GM18520 (cell line): ENCODE measurements at regions not wholly inside any gene's neighbourhood (a gene's known extent, or its start where the extent isn't known, plus 50 kb on each side); places are given as distances from the start of the nearest gene placed in this dataset.

Source experiments
- ATAC-seq: cut with Tn5 transposase; IDR thresholded peaks from one replicate; pipeline ENCODE4 v1.9.1; 2021; ENCODE audit not compliant: unreplicated experiment

DNA sequence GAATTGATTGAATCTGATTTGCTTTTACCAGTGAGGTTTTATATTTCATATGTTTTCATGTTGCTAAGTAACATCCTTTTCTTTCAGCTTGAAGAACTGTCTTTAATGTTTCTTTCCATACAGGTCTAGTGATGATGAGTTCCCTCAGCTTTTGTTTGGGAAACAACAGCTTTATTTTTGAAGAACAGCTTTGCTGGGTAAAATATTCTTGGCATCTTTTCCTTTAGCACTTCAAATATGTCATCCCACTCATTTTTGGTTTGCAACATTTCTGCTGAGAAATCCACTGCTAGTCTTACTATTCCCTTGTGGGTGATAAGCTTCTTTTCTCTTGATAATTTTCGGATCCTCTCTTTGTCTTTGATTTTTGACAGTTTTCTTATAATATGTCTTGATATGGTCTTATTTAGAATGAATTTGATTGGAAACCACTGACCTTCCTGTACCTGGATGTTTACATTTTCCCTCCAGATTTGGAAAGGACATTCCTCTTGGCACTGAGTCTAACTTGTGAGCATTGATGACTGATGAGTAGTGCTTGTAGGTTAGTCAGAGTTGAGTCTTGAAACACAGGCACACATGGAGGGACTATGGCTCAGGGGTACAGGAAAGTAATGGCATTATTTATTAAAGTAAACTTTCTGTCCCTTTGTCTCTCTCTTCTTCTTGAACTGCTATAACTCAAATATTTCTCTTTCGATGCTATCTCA is 220.3 kb downstream of the SPATA31D1 start:
- no peak for ATAC-seq

DNA sequence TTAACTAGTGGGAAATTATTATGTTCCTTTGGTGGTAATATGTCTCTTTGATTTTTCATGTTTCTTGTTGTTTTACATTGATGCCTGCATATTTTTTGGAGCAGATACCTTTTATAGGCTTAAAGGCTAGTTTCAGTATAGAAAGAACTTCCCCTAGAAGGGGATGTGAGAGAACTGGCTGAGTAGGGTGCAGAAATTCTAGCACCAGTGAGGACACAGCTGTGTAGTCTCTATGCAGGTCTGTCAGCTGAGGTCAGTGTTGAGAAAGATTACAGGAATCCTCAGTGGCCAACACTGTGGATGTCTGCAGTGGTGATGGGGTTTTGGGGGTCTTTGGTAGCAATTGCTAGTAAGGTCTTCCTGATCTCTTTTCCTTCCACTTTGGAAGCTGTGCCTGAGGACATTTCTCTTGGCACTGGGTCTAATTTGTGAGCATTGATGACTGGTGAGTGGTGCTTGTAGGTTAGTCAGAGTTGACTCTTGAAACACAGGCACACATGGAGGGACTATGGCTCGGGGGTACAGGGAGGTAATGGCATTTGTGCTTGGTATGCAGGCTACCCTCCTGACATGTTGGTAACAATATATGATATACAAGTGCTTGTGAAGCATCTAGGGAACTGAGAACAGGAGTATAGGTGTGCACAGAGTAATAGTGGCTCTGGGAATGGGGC is 221.4 kb downstream of the SPATA31D1 start:
- no peak for ATAC-seq

- no peak for ATAC-seq
Observed at GRCh38 chr9:82212885-82213284, 224.3 kb downstream of the SPATA31D1 start.

DNA sequence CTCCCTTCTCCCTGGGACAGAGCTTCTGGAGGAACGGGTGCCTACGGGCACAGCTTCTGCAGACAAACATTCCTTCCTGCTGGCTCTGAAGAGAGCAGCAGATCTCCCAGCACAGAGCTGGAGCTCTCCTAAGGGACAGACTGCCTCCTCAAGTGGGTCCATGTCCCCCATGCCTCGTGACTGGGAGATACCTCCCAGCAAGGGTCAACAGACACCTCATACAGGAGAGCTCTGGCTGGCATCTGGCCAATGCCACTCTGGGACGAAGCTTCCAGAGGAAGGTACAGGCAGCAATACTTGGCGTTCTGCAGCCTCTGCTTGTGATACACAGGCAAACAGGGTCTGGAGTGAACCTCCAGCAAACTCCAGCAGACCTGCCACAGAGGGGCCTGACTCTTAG is 227.9 kb downstream of the SPATA31D1 start:
- ATAC-seq, result no peak

DNA sequence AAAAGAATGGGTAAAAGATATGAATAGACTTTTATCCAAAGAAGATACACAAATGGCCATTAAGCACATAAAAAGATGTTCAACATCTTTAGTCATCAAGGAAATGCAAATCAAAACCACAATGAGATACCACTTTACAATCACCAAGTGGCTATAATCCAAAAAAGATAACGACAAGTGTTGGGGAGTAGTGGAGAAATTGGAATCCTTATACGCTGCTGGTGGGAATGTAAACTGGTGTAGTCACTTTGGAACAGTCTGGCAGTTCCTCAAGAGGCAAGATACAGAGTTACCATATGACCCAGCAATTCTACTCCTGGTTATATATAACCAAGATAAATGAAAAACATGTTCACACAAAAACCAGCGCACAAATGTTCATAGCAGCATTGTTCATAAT is 234.9 kb downstream of the SPATA31D1 start:
- no peak for ATAC-seq

DNA sequence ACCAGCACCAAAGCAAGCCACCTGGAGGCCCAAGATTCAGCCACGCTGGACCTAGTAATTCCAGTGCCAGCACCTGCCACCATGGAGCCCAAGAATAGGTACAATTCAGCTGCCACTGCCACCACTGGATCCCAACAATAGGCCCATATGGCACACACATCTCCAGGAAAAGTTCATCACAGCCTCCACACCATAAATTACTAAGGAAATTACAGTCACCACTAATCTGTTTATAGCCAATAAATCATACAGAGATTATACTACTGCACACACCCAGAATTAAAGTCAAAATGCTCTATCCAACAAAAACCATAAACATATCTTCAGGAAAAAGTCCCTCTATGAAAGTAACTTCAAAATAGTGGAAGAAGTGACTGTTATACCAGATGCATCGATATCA is 242.8 kb downstream of the SPATA31D1 start:
- ATAC-seq, result no peak

GRCh38 chr9:82234160-82234943 is 245.8 kb downstream of the SPATA31D1 start:
- ATAC-seq, result no peak

DNA sequence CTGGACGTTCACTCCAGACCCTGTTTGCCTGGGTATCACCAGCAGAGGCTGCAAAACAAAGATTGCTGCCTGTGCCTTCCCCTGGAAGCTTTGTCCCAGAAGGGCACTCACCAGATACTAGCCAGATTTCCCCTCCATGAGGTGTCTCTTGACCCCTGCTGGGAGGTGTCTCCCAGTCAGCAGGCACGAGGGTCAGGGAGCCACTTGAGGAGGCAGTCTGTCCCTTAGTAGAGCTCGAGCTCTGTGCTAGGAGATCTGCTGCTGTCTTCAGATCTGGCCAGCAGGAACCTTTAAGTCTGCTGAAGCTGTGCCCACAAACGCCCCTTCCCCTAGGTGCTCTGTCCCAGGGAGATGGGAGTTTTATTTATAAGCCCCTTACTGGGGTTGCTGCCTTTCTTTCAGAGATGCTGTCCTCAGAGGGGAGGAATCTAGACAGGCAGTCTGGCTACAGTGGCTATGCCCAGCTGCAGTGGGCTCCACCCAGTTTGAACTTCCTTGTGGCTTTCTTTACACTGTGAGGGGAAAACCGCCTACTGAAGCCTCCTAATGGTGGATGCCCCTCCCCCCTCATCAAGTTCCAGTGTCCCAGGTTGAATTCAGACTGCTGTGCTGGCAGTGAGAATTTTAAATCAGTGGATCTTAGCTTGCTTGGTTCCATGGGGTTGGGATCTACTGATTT is 253.9 kb downstream of the SPATA31D1 start:
- no peak for ATAC-seq

- no peak for ATAC-seq
Observed at GRCh38 chr9:82247318-82247717, 258.7 kb downstream of the SPATA31D1 start.

GRCh38 chr9:82252116-82252515 is 263.5 kb downstream of the SPATA31D1 start:
- no peak for ATAC-seq

GRCh38 chr9:82254646-82255367 is 266.2 kb downstream of the SPATA31D1 start:
- ATAC-seq, result no peak

GRCh38 chr9:82255481-82256176 is 267.1 kb downstream of the SPATA31D1 start:
- ATAC-seq, result no peak

DNA sequence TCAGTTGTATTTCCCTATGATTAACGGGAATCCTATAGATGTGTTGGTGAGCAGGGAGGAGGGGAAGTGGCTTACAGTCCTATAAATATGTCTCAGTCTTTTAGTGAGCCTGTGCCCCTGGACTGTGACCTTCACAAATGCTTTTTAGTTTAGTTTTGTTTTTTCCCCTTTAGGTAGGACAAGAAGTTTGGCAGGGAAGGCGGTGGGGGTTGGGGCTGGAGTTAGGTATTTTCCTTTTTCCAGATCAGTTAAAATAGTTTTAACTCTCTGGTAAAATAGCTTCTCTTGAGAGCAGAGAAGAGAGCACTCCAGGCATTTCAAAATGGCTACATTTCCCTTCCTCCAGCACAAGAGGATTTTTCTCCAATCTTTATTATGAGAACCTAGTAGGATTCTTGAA is 272.1 kb downstream of the SPATA31D1 start:
- ATAC-seq, result no peak

DNA sequence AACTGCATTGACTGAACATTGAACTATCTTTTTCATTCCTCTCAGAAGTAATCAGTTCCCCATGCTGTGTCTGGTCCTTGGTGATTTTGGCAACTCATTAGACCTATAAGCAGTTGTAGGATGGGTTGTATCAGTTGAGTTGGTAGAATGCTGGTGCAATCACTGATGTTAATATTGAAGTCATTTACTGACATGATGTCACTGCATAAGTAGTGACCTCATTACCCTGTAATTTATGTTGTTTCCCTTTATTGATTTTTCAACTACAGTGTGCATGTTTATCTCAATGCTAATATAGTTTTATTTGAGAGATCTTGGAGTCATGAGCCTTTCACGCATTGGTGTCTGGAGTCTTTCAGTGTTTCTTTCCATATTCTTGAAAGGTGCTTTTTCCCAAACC is 275.0 kb downstream of the SPATA31D1 start:
- ATAC-seq, result no peak

- ATAC-seq, result no peak
Observed at GRCh38 chr9:82271106-82271561, 282.6 kb downstream of the SPATA31D1 start.

GRCh38 chr9:82273121-82273520 is 284.5 kb downstream of the SPATA31D1 start:
- ATAC-seq, result no peak

GRCh38 chr9:82275258-82275927 is 286.8 kb downstream of the SPATA31D1 start:
- ATAC-seq, result no peak

DNA sequence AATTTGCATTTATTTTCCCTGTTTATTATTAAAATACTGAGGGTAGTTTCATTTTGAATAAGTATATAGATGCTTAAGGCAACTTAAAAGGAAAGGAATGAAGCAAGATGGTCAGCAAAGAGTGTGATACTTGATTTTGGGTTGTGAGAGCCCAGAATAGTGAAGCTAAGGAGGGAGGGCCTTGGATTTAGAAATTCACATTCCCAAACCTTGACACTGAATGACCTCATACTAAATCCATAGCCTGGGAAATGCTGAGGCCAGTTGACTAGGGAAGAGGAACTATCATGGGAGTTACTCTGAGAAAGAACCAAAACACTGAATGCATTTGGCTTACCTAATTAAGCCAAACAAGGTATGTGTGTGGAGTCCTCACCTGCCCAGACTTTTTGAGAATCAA is 292.5 kb downstream of the SPATA31D1 start:
- ATAC-seq, result no peak

- no peak for ATAC-seq
Observed at GRCh38 chr9:82284758-82285157, 296.2 kb downstream of the SPATA31D1 start.
